Thymus (tissue), 11 donors: ENCODE measurements at regions not wholly inside any gene's neighbourhood (a gene's known extent, or its start where the extent isn't known, plus 50 kb on each side); places are given as distances from the start of the nearest gene placed in this dataset.
"Not testable (repeated sequence)": the region's sequence is repeated elsewhere in the genome, so short reads cannot be mapped to it uniquely, and the experiment has no call there.

Experiments used
- DNase-seq, 9 donors: peaks; one replicate each; pipeline ENCODE4 v3.0.0-alpha.2; 2013; ENCODE audit warnings: low spot score in 9 of 9, low read depth in 6 of 9, missing footprints in 1 of 9
- H3K27ac ChIP-seq, 2 donors: one replicate each; pipeline ENCODE4 v1.5.1; 2013; ENCODE audit warnings: control low read depth in 1 of 2, low read depth in 1 of 2, low read length in 1 of 2, mild to moderate bottlenecking in 1 of 2, moderate library complexity in 1 of 2
- H3K27me3 ChIP-seq, 2 donors: one replicate each; pipeline ENCODE4 v1.5.1; 2013; ENCODE audit warnings: low read length in 1 of 2; ENCODE audit not compliant: control insufficient read depth in 2 of 2, insufficient read depth in 1 of 2
- H3K36me3 ChIP-seq, 2 donors: one replicate each; pipeline ENCODE4 v1.5.1; 2013; ENCODE audit warnings: low read length in 1 of 2, mild to moderate bottlenecking in 1 of 2, moderate library complexity in 1 of 2; ENCODE audit not compliant: control insufficient read depth in 2 of 2, insufficient read depth in 2 of 2
- H3K4me1 ChIP-seq, 2 donors: one replicate each; pipeline ENCODE4 v1.5.1; 2013; ENCODE audit warnings: low read length in 2 of 2; ENCODE audit not compliant: control insufficient read depth in 2 of 2, insufficient read depth in 2 of 2
- H3K4me3 ChIP-seq, 2 donors: one replicate each; pipeline ENCODE4 v1.5.1; 2013; ENCODE audit warnings: low read length in 2 of 2, control low read depth in 1 of 2, mild to moderate bottlenecking in 1 of 2
- H3K9me3 ChIP-seq, 2 donors: one replicate each; pipeline ENCODE4 v1.5.1; 2013; ENCODE audit warnings: low read length in 1 of 2, mild to moderate bottlenecking in 1 of 2; ENCODE audit not compliant: control insufficient read depth in 2 of 2, insufficient read depth in 1 of 2
- WGBS: extraction: QIAGEN DNeasy Blood & Tissue Kit; methylation state at CpG from one replicate; pipeline ENCODE4 v1.1.7; 2013; 5-methylcytosine and 5-hydroxymethylcytosine counted together
- donor health status: healthy.

- Histone ChIP-seq H3K4me3 (no peak overlapping the region), H3K36me3 (no peaks in the 10 kb centered on the region), H3K4me1 (no peaks in the 10 kb centered on the region), H3K27me3 (no peaks in the 10 kb centered on the region), H3K9me3 (no peaks in the 10 kb centered on the region), H3K27ac (no peak overlapping the region)
- 87% methylated on average over 3 of the region's 3 CpGs for WGBS
- no peak for DNase-seq
Observed at GRCh38 chr4:66963084-66963483, 582.2 kb downstream of the CENPC start.

- H3K36me3 ChIP-seq: no peaks in the 10 kb centered on the region
Observed at GRCh38 chr4:66959207-66959606, 586.1 kb downstream of the CENPC start.

GRCh38 chr4:66956852-66957251 is 588.5 kb downstream of the CENPC start:
- WGBS: 84% methylated on average over 1 of the region's 1 CpG
- no peak overlapping the region for H3K27ac ChIP-seq
- H3K27me3 ChIP-seq: no peaks in the 10 kb centered on the region
- no peak overlapping the region for H3K4me3 ChIP-seq
- no peak for DNase-seq
- H3K36me3 ChIP-seq: no peaks in the 10 kb centered on the region
- no peaks in the 10 kb centered on the region for H3K4me1 ChIP-seq
- H3K9me3 ChIP-seq: no peaks in the 10 kb centered on the region

More at GRCh38 chr4:66959207-66959606, 586.1 kb downstream of the CENPC start:
- no peaks in the 10 kb centered on the region for H3K27me3 ChIP-seq
- no peaks in the 10 kb centered on the region for H3K4me1 ChIP-seq
- no peak for DNase-seq
- no peaks in the 10 kb centered on the region for H3K9me3 ChIP-seq
- H3K4me3 ChIP-seq: no peak overlapping the region
- no peak overlapping the region for H3K27ac ChIP-seq
- 95% methylated on average over 2 of the region's 2 CpGs for WGBS

GRCh38 chr4:66956426-66956825 is 588.9 kb downstream of the CENPC start:
- H3K9me3 ChIP-seq: no peaks in the 10 kb centered on the region
- H3K27ac ChIP-seq: no peak overlapping the region
- 97% methylated on average over 6 of the region's 6 CpGs for WGBS
- no peak for DNase-seq
- no peaks in the 10 kb centered on the region for H3K27me3 ChIP-seq
- H3K36me3 ChIP-seq: no peaks in the 10 kb centered on the region
- H3K4me1 ChIP-seq: no peaks in the 10 kb centered on the region
- no peak overlapping the region for H3K4me3 ChIP-seq

- H3K27me3 ChIP-seq: no peaks in the 10 kb centered on the region
- H3K27ac ChIP-seq: no peak overlapping the region
- H3K9me3 ChIP-seq: no peaks in the 10 kb centered on the region
- H3K4me1 ChIP-seq: no peaks in the 10 kb centered on the region
- H3K4me3 ChIP-seq: no peak overlapping the region
- 88% methylated on average over 3 of the region's 3 CpGs for WGBS
- DNase-seq: no peak
- H3K36me3 ChIP-seq: no peaks in the 10 kb centered on the region
Observed at GRCh38 chr4:66955784-66956183, 589.5 kb downstream of the CENPC start.

DNA sequence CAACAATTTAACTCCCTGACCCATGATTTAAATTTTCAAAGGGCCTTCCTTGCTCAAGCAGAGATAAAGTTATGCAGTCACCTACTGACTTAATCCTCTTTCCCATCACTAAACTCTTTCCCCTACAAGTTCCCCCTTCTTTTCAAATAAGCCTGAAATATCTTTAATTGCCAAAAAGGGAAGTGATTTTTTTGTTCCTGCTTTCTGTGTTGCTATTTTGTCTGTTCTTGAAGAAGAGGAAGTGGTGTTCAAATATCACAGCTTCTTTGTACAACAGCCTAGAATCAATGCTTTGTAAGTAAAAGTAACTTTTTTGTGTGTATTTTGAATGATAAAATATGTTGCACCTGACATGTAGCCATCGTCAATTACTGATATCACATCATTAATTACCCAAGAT is 595.9 kb downstream of the CENPC start:
- no peaks in the 10 kb centered on the region for H3K27me3 ChIP-seq
- H3K9me3 ChIP-seq: no peaks in the 10 kb centered on the region
- H3K4me3 ChIP-seq: no peak overlapping the region
- no peak overlapping the region for H3K27ac ChIP-seq
- 3% methylated on average over 1 of the region's 1 CpG for WGBS
- no peak for DNase-seq
- H3K4me1 ChIP-seq: no peaks in the 10 kb centered on the region
- H3K36me3 ChIP-seq: no peaks in the 10 kb centered on the region

GRCh38 chr4:66946761-66947160 is 598.5 kb downstream of the CENPC start:
- no peak overlapping the region for H3K4me3 ChIP-seq
- no peaks in the 10 kb centered on the region for H3K4me1 ChIP-seq
- no peaks in the 10 kb centered on the region for H3K27me3 ChIP-seq
- no peaks in the 10 kb centered on the region for H3K9me3 ChIP-seq
- H3K36me3 ChIP-seq: no peaks in the 10 kb centered on the region
- no peak overlapping the region for H3K27ac ChIP-seq
- DNase-seq: no peak
- WGBS: 89% methylated on average over 1 of the region's 1 CpG

DNA sequence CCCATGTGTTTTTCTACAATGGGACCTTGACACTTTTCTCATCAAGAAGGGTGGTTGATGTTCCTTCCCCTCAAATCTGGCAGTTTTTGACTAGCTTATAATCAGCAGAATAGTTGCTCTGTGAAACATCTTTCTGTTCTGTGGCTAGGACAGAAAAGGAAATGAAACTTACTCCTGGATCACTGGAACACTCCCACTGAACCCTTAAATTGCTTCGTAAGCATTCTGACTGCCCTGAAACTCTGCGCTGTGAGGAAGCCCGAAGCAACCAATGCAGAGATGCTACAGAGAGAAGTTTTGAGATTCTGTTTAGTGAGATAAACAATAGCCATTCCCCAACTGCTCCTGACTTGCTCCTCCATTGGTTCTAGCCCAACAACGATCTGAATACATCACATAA is 602.2 kb downstream of the CENPC start:
- DNase-seq: peak in 1 of 9 donors; percentile 7
- Histone ChIP-seq H3K36me3 (no peaks in the 10 kb centered on the region), H3K4me1 (no peaks in the 10 kb centered on the region), H3K27ac (no peak overlapping the region), H3K27me3 (no peaks in the 10 kb centered on the region), H3K9me3 (no peaks in the 10 kb centered on the region), H3K4me3 (no peak overlapping the region)
- WGBS: 84% methylated on average over 4 of the region's 4 CpGs

GRCh38 chr4:66931981-66932380 is 613.3 kb downstream of the CENPC start:
- not testable (repeated sequence) for H3K36me3 ChIP-seq, H3K9me3 ChIP-seq, H3K27me3 ChIP-seq, H3K4me3 ChIP-seq, H3K27ac ChIP-seq, H3K4me1 ChIP-seq, DNase-seq
- WGBS: 98% methylated on average over 3 of the region's 3 CpGs

GRCh38 chr4:66930206-66930605 is 615.1 kb downstream of the CENPC start:
- Histone ChIP-seq H3K36me3 (no peaks in the 10 kb centered on the region), H3K27me3 (no peaks in the 10 kb centered on the region), H3K9me3 (no peaks in the 10 kb centered on the region), H3K4me1 (no peaks in the 10 kb centered on the region), H3K27ac (no peak overlapping the region), H3K4me3 (no peak overlapping the region)
- no peak for DNase-seq
